GM18858 (cell line): ENCODE measurements at regions not wholly inside any gene's neighbourhood (a gene's known extent, or its start where the extent isn't known, plus 50 kb on each side); places are given as distances from the start of the nearest gene placed in this dataset.

Experiments
- ATAC-seq: cut with Tn5 transposase; IDR thresholded peaks from one replicate; pipeline ENCODE4 v1.9.1; 2021; ENCODE audit not compliant: unreplicated experiment

DNA sequence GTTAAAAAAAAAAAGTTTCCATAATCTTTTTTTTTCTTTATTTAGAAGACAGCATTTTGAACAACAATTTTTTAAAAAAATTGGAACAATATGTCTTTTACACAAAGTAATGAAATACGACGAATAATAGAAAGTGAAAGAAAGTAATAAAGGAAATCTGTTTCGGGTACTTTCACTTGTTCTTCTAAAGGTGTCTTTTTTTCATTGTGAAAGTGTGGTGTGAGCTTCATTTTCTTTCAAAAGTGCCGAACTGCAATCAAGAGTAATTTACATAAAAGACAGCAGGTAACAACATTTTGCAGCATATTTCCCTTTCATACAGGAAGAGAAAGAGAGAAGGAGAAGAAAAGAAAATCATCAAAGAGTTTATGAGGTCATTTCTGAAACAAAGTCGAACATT lies 159.7 kb upstream of the CDH12 start:
- peak; percentile 79 for ATAC-seq

DNA sequence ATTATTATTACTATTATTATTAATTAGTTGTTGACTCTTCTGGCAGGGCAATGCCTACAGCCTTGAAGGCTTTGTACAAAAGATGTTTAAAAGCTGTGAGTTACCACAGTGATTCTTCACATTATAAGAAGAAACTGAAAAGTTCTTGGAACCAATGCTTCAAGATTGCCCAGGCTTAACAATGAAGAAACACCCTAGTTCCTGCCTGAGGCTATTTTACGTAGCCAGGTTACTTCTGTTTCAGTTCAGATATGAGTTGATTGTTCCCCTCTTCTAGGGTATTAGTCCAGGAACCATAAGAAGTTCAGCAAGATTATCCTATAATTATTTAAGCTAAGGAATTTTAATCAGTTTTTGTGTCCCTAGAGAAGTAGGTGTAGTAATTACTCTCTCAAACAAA lies 154.6 kb upstream of the CDH12 start:
- ATAC-seq = no peak

DNA sequence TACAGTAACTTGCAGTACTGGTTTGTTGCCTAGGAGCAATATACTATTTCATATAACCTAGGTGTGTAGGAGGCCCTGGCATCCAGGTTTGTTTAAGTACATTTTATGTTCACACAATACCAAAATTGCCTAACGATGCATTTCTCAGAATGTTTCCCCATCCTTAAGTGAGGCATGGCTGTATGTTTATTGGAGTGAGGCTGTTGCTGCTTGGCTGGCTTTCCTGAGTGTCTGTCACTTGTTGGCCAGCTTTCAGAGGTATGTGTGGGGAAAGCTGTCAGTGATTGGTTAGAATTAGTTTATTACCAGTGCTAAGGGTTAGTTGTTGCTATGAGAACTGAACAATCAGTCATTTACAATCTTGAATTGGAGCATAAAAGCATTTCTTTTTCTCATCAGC lies 154.1 kb upstream of the CDH12 start:
- no peak for ATAC-seq

DNA sequence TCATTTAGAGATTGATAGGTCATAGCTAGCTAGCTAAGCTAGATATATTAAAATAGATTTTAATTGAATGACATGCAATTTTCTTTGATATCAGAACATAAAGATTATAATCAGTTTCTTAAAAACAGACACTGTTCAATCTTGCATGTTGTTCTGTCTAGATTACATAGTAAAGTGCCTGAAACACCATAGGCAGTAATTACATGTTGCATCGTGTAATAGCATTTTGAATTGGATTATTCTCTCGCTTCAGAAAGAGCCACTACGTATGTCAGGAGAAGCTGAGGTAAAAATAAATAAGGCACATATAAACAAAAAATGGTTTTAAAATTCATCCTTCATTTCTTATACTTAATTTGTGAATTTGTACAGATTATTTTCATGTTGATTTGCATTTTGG lies 148.0 kb upstream of the CDH12 start:
- ATAC-seq = no peak

DNA sequence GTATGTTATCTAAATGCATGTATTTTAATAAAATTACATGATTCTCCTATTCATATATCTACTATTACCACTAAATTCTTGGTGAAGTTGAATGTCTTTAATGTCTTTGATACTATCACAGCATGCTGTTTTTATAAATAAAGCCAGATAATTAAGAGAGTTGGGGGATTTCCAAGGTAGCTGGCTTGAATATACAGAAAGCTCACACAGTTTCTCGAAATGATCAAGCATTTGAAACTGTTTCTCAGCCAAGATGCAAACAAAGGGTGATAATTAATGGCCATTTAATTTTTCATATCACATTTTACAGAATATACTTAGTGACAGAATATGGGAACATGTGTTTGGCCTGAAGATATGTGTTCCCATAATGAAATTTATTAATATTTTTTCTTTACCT lies 145.6 kb upstream of the CDH12 start:
- ATAC-seq = no peak

DNA sequence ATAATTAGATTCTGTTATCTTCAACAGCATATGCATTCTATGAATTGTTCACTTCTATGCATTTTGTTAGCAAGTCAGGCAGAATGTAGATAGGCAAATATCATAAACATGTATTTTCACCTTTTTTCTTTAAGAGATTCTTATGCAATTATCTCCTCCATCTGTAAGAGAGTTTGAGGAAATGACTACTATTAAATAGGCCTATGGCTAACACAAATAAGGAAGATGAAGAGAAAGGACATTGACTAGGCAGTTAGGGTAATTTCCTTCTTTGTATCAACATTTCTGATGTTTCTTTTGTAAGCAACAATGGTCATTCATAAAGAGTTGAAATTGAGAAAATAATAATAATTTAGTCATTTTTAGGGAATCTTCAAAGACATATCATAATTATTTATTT lies 145.2 kb upstream of the CDH12 start:
- ATAC-seq = no peak

DNA sequence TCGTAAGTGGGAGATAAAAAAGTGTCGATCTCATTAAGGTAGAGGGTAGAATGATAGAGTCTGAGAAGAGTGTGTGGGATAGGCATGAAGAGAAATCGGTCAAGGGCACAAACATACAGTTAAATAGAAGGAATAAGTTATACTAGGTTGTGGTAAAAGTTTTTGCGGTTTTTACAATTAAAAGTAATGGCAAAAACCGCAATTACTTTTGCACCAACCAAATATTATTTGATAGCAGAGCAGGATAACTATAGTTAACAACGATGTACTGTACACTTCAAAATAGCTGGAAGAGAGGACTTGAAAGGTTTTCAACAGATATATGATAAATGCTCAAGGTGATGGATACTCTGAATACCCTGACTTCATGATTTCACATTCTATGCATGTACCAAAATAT lies 135.8 kb upstream of the CDH12 start:
- no peak for ATAC-seq

DNA sequence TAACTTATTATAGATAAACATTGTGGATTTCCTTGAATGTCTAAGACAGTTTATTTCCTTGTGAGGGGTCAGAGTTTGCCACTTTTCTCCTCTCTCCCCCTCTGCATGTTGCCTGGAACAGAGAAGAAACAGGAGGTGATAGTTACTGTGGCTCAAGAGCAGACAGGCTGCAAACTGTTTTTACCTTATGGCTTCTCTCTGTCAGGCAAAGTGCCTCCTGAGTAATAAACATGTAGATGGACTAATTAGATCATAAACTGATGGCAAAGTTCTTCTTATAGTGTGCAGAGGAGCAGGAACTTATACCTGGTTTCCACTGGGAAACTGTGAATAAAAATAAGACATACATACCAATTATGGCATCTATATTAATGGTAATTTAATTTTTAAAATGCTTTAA lies 133.1 kb upstream of the CDH12 start:
- no peak for ATAC-seq

DNA sequence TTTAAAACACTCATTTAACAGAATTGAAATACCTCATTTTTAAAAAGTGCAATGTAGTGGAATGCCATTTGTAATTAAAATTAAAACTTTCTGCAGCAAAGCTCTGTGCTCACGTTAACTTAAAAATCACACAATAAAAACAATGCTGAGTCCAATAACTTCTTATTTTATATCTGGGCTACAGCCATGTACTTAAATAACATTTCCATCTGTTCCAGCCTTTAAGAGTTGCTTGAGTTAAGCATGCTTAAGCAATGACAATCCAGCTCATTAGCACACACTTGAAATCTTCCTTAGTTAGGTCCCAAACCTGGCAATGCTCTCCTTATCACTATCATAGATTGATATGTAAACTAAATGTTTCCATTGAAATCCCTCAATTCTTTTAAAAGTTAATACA lies 132.3 kb upstream of the CDH12 start:
- ATAC-seq = no peak

DNA sequence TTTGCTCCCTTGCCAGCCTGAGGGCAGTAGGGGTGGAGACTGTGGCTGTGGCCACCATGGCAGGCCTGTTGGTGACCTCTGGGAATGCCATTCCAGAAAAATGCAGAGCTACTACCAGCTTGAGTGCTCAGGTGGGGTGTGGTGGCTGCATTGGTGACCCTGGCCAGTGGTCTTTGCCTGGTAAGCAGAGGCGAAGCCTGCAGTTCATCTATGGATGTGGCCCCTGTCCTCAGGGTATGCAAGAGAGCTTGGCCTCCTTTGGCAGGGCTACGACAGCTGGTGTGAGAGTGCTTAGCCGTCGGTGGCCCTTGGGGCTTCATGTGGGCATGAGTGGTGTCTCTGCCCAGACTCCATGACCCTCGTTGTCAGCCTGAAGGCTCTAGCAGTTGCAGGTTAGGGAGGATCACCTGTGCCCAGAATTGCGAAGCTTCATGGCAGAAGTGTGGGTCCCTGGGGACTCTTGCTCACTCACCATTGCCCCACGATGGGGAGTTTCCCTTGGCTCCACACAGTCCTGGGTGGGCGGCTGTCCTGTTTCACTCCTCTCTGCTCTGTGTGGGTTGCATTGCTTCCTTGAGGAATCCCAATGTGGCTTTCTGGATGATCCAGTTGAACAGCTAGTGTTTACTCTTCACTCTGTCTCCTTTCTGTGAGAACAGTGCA lies 117.9 kb upstream of the CDH12 start:
- no peak for ATAC-seq

DNA sequence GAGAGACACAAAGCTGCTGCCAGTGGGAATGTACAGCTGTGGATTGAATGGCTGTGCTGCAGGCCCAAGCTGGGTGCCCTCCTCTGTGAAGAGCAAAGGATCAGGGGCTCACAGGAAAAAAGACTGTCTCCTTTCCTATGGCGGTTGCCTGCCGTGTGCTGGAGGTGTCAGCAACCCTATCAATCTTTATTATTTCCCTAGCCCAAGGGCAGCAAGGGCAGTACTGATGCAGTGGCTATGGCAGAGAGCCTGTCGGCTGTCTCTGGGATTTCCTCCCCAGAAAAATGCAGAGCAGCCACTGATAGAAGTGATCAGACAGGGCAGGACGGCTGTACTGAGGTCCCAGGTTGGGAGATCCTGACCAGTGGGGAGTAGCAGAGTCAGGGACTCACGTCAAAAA lies 117.3 kb upstream of the CDH12 start:
- ATAC-seq = no peak

DNA sequence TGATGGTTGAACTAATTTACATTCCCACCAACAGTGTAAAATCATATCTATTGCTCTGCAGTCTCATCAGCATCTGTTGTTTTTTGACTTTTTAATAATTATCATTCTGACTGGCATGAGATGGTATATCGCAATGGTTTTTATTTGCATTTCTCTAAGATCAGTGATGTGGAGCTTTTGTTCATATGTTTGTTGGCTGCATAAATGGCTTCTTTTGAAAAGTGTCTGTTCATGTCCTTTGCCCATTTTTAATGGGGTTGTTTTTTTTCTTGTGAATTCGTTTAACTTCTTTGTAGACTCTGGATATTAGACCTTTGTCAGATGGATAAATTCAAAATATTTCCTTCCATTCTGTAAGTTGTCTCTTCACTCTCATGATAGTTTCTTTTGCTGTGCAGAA lies 115.2 kb upstream of the CDH12 start:
- no peak for ATAC-seq

DNA sequence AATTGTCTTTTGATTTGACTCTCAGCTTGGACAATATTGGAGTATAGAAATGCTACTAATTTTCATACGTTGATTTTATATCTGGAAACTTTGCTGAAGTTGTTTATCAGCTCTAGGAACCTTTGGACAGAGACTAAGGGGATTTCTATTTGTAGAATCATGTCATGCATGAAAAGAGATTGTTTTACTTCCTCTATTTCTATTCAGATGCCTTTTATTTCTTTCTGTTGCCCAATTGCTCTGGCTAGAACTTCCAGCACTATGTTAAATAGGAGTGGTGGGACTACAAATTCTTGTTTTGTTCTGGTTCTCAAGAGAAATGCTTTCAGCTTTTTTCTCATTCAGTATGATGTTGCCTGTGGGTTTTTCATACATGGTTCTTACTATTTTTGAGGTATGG lies 112.8 kb upstream of the CDH12 start:
- peak; percentile 62 for ATAC-seq

DNA sequence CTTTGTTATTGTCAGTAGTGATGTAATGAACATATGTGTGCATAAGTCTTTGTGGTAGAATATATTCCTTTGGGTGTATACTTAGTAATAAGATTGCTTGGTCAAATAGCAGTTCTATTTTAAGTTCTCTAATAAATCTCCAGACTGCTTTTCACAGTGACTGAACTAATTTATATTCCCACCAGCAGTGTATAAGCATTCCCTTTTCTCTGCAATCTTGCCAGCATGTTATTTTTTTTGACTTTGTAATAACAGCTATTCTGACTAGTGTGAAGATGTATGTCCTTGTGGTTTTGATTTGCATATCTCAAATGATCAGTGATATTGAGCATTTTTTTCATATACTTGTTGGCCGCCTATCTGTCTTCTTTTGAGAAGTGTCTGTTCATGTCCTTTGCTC lies 111.5 kb upstream of the CDH12 start:
- no peak for ATAC-seq

DNA sequence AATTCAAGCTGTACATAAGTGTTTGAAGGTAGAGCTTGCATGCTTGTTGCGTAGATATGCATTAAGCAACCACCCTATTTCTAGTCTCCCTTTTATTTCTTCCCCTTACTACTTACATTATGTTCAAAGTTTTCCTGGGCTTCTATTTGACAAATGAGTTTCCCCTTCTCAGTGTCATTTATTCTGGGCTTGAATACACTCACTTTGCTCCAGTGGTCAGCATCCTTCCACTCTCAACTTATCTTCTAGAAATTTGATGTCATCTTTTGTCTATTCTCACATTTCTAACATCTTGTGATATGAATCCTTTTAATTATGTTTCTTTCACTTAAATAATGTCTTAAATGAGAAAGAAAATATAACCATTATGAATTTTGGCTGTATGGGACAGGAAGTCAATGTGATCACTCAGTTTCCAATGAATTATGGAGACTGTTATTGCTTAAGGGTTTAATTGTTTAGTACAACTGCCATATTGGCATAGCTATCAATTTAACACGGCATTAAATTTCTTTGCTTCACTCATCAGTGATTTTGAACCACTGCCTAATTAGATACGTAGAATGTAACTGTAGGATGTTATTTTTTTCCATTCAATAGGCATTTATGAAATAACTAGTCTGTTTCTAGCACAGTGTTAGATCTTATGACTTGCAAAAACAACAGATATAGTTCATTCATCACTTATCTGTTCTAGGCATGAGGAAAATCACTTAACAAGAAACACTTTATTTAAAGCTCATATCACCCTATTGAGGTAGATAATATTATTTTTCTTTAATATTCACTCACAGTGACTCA lies 105.5 kb upstream of the CDH12 start:
- no peak for ATAC-seq

DNA sequence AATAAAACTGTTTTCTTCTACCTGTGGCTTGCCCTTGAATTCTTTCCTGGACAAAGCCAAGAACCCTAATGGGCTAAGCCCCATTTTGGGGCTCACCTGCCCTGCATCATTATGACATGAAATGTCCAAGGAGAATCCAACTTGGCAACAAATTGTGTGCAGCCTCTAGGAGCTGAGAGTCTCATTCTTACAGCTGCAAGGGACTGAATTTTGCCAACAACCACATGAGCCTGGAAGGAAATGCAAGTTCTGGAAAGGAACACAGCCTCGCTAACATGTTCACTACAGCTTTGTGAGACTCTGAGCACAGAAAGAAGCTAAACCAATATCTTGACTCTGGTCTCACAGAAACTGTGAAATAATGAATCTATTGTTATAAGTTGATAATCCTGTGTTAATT lies 94.8 kb upstream of the CDH12 start:
- no peak for ATAC-seq

DNA sequence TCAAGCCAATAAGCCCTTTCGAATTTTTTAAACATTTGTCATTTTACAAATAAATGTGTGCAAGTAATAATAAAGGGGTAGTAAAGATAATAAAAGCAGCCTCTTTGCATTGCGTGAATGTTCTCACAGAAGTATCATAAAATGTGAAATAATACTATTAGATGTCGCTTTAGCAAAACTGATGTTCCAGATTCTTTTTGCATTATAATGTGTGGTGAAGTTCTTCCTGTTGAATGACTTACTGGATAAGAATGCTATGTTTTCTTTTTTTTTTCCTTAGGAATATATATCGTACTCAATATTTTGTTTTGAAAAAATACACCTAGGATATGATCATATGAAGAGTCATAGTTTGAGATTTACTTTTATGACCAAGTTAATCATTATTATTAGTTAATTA lies 85.2 kb upstream of the CDH12 start:
- ATAC-seq = no peak

DNA sequence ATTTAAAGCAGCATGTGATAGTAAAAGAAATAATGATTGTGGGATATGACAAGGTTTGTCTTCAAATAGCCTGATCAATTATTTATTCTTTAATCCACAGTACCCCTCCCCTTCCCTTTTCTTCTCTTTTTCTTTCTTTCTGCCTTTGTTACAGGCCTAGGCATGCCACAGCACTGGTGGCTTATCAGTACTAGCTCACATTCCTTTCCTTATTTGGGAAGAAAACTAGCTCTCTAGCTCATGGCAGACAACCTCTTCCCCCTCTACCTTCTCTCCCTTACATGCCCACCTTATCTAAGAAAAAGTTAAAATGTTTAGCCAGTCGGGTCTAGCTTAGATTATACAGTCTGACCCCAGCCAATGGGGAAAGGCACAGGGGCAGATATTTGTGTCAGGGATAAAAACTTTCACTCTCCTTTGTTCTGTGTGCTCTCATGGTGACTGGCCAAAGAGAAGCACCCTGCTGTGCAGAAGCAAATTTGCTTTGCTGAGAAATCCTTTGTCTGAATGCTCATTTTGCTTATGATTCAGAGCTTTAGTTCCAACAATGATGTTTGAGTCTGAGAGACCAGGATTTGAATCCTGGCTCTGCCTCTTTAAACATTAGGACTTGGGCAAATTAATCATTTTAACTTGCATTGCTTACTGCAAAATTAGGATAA lies 75.8 kb upstream of the CDH12 start:
- ATAC-seq = no peak

DNA sequence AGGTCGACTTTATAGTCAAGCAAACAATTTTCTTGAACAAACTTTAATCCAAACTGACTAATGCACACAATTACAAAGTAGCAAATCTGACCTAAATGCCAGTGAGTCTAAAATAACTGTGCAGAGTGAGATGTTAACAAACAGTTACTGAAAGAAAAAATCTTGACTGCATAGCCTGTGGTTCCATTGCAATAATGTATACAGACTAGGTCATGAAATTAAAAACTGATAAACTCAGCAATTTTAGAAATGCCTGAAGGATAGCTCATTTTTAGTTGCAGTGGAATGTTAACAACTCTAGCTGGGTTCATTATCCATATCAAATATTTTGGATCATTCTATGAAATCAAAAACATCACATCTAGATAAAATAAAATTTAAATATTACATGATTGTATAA lies 73.4 kb upstream of the CDH12 start:
- ATAC-seq = no peak

DNA sequence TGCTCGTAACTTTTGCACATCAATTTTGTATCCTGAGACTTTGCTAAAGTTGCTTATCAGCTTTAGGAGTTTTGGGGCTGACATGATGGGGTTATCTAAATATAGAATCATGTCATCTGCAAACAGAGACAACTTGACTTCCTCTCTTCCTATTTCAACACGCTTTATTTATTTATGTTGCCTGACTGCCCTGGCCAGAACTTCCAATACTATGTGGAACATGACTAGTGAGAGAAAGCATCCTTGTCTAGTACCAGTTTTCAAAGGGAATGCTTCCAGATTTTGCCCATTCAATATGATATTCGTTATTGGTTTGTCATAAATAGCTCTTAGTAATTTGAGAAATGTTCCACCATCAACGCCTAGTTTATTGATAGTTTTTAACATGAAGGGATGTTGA lies 65.4 kb upstream of the CDH12 start:
- no peak for ATAC-seq

DNA sequence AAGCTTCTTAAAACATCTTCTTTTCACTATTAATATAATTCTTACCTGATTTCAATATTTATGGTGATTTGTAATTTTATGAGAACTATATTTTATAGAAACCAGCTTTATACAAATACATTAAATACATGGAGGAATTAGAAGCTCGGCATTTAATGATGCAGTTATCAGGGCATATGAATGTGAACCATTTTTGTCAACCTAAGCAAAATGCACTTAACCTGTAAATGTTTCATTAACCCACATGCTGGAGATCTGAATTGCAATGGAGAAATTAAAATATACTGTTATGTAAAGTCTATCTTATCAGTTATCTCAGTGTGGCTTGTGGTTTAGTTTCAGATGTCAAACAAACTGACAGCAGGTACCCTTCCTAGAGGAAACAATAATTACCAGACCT lies 63.2 kb upstream of the CDH12 start:
- no peak for ATAC-seq

DNA sequence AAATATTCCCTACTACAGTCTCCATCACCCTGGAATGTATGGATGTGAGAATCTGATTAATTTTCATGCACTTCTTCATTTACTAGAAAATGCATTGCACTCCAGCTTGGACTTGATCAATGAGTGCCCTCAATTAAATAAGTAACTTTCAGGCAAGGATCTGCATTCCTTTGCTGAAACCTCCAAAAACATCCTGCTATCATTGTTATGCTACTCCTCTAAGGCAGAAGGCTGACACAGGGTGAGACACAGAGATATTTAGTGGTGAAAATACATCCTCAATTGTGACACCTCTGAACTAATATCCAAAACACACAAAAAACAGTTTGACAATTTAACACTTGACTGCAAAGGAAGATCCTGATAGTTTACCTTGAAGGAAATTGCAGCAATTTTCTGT lies 57.9 kb upstream of the CDH12 start:
- ATAC-seq = no peak
